ENCODE measurements at regions not wholly inside any gene's neighbourhood (a gene's known extent, or its start where the extent isn't known, plus 50 kb on each side); places are given as distances from the start of the nearest gene placed in this dataset.

DNA sequence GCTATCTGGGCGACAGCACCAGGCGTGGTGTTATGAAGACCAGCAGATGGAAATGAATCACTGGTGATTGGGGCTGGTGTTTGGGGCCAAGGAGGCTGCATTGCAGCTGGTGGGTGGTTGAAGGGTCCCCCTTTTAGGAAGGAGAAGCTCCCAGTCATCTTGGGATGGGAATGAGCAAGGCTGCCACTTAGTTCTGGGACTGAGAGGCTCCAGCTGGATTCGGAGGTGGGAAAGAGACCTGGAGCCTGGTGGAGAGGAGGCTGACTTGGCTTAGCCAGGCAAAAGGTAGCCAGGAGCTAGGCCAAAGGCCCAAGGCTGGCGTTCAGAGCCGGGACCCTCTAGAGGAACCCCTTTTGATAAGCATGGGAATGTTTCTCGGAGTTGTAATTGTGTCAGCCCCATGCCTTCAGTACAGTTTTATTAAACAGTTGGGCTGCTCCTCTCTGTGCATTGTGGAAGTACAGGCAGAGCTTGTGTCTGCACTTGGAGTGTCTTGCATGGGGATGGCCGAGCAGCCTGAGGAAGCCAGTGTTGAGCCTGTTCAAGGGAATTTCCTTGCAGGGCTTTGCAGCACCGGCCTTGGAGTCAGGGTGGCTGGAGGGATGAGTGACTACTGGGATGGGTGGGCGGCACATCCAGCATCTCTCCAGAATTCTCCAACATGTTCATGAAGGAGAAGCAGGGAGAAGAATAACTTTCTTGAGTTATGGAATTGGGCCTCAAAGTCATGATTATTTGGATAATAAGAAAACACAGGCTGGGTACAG, 234.9 kb downstream of the BAMBI start:
- intact Hi-C loops (cut with DNase I) = no loop called here
- TF ChIP-seq CTCF (IDR thresholded peaks at IDR 0.05) = no peak
- H3K9me3 ChIP-seq = no peaks in the 10 kb centered on the region
- no peak for DNase-seq
- H3K27me3 ChIP-seq = no peaks in the 10 kb centered on the region
- no peaks in the 10 kb centered on the region for H3K4me1 ChIP-seq
- H3K36me3 ChIP-seq = no peaks in the 10 kb centered on the region
- no peak for ATAC-seq
- H3K27ac ChIP-seq = no peak overlapping the region
- H3K4me3 ChIP-seq = no peak overlapping the region

GRCh38 chr10:28913436-28914237, 236.3 kb downstream of the BAMBI start:
- DNase-seq (no peak), ATAC-seq (peak; percentile 36)
- Histone ChIP-seq H3K4me1 (no peaks in the 10 kb centered on the region), H3K36me3 (no peaks in the 10 kb centered on the region), H3K9me3 (no peaks in the 10 kb centered on the region), H3K27ac (no peak overlapping the region), H3K27me3 (no peaks in the 10 kb centered on the region), H3K4me3 (no peak overlapping the region)
- TF ChIP-seq CTCF (IDR thresholded peaks at IDR 0.05) = no peak
- intact Hi-C loops (cut with DNase I) = no loop called here

GRCh38 chr10:28914701-28915100, 237.4 kb downstream of the BAMBI start:
- no peak overlapping the region for H3K27ac ChIP-seq
- H3K4me3 ChIP-seq = no peak overlapping the region
- ATAC-seq (no peak), DNase-seq (no peak)
- intact Hi-C loops (cut with DNase I) = no loop called here
- TF ChIP-seq CTCF (IDR thresholded peaks at IDR 0.05) = no peak
- H3K9me3 ChIP-seq = no peaks in the 10 kb centered on the region
- H3K36me3 ChIP-seq = no peaks in the 10 kb centered on the region
- no peaks in the 10 kb centered on the region for H3K27me3 ChIP-seq
- no peaks in the 10 kb centered on the region for H3K4me1 ChIP-seq

GRCh38 chr10:28915989-28916588, 238.8 kb downstream of the BAMBI start:
- intact Hi-C loops (cut with DNase I) = no loop called here
- H3K4me3 ChIP-seq = no peak overlapping the region
- no peak overlapping the region for H3K27ac ChIP-seq
- no peaks in the 10 kb centered on the region for H3K9me3 ChIP-seq
- H3K36me3 ChIP-seq = no peaks in the 10 kb centered on the region
- H3K27me3 ChIP-seq = no peaks in the 10 kb centered on the region
- no peak for DNase-seq
- H3K4me1 ChIP-seq = no peaks in the 10 kb centered on the region
- no peak for TF ChIP-seq CTCF (IDR thresholded peaks at IDR 0.05)
- no peak for ATAC-seq

GRCh38 chr10:28920091-28920490, 242.8 kb downstream of the BAMBI start:
- no peak for TF ChIP-seq CTCF (IDR thresholded peaks at IDR 0.05)
- Histone ChIP-seq H3K4me3 (no peak overlapping the region), H3K9me3 (no peaks in the 10 kb centered on the region), H3K4me1 (no peaks in the 10 kb centered on the region), H3K36me3 (no peaks in the 10 kb centered on the region), H3K27me3 (no peaks in the 10 kb centered on the region), H3K27ac (no peak overlapping the region)
- DNase-seq (no peak), ATAC-seq (no peak)
- intact Hi-C loops (cut with DNase I) = no loop called here

Measured in upper lobe of right lung (tissue), 1 donor.